Bronchial epithelial cell (primary cell): ENCODE measurements at regions not wholly inside any gene's neighbourhood (a gene's known extent, or its start where the extent isn't known, plus 50 kb on each side); places are given as distances from the start of the nearest gene placed in this dataset.

ENCODE experiments used
- DNase-seq: peaks from one replicate; pipeline ENCODE4 v3.0.0-alpha.2; 2010; ENCODE audit warnings: low read depth
- FAIRE-seq: peaks from 2 replicates; lab custom pipeline; 2011; peaks lifted over from hg19 to GRCh38; lab: Jason Lieb, UNC
- H3K27me3 ChIP-seq: 2 replicates; pipeline ENCODE4 v1.5.1; 2011; ENCODE audit warnings: low read length; ENCODE audit not compliant: control insufficient read depth, insufficient read depth
- H3K36me3 ChIP-seq: 2 replicates; pipeline ENCODE4 v1.5.1; 2011; ENCODE audit warnings: low read length; ENCODE audit not compliant: control insufficient read depth, insufficient read depth
- H3K4me3 ChIP-seq: 2 replicates; pipeline ENCODE4 v1.5.1; 2011; ENCODE audit warnings: mild to moderate bottlenecking, low read depth, low read length, control low read depth
- CTCF ChIP-seq: IDR thresholded peaks from 2 replicates; pipeline ENCODE4 v1.5.1; 2011; ENCODE audit warnings: mild to moderate bottlenecking, moderate library complexity, low read length, control low read depth, inconsistent platforms; ENCODE audit not compliant: insufficient read depth, severe bottlenecking

- DNase-seq (no peak), FAIRE-seq (no peak)
- Histone ChIP-seq H3K4me3 (no peak overlapping the region), H3K36me3 (no peaks in the 10 kb centered on the region), H3K27me3 (no peaks in the 10 kb centered on the region)
- no peak for TF ChIP-seq CTCF
Observed at GRCh38 chr2:144063602-144064001, 456.3 kb downstream of the ZEB2 start.

GRCh38 chr2:144054911-144055310 is 465.0 kb downstream of the ZEB2 start:
- TF ChIP-seq CTCF, result no peak
- no peak for FAIRE-seq

GRCh38 chr2:144052083-144052482 is 467.8 kb downstream of the ZEB2 start:
- H3K36me3 ChIP-seq, result no peaks in the 10 kb centered on the region
- H3K27me3 ChIP-seq, result no peaks in the 10 kb centered on the region
- FAIRE-seq (no peak), DNase-seq (no peak)
- TF ChIP-seq CTCF, result no peak
- no peak overlapping the region for H3K4me3 ChIP-seq

More at GRCh38 chr2:144054911-144055310, 465.0 kb downstream of the ZEB2 start:
- H3K36me3 ChIP-seq, result no peaks in the 10 kb centered on the region
- DNase-seq, result no peak
- no peak overlapping the region for H3K4me3 ChIP-seq
- no peaks in the 10 kb centered on the region for H3K27me3 ChIP-seq

GRCh38 chr2:144049137-144049536 is 470.8 kb downstream of the ZEB2 start:
- DNase-seq (no peak), FAIRE-seq (no peak)
- H3K4me3 ChIP-seq, result no peak overlapping the region
- no peak for TF ChIP-seq CTCF
- H3K36me3 ChIP-seq, result no peaks in the 10 kb centered on the region
- H3K27me3 ChIP-seq, result no peaks in the 10 kb centered on the region

- TF ChIP-seq CTCF, result no peak
- no peak for FAIRE-seq
Observed at GRCh38 chr2:144048631-144049060, 471.3 kb downstream of the ZEB2 start.

GRCh38 chr2:144042751-144043150 is 477.2 kb downstream of the ZEB2 start:
- no peak for TF ChIP-seq CTCF
- H3K27me3 ChIP-seq, result no peaks in the 10 kb centered on the region
- DNase-seq (no peak), FAIRE-seq (no peak)
- no peaks in the 10 kb centered on the region for H3K36me3 ChIP-seq
- H3K4me3 ChIP-seq, result no peak overlapping the region

More at GRCh38 chr2:144048631-144049060, 471.3 kb downstream of the ZEB2 start:
- H3K4me3 ChIP-seq, result no peak overlapping the region
- H3K36me3 ChIP-seq, result no peaks in the 10 kb centered on the region
- no peak for DNase-seq
- no peaks in the 10 kb centered on the region for H3K27me3 ChIP-seq
